Muscle of back (tissue), 3 donors: ENCODE measurements at regions not wholly inside any gene's neighbourhood (a gene's known extent, or its start where the extent isn't known, plus 50 kb on each side); places are given as distances from the start of the nearest gene placed in this dataset.
"Not testable (repeated sequence)": the region's sequence is repeated elsewhere in the genome, so short reads cannot be mapped to it uniquely, and the experiment has no call there.

ENCODE experiments used
- DNase-seq, 3 donors: peaks; one replicate each; pipeline versions ENCODE4 v3.0.0 to v3.0.0-alpha.2; 2013

DNA sequence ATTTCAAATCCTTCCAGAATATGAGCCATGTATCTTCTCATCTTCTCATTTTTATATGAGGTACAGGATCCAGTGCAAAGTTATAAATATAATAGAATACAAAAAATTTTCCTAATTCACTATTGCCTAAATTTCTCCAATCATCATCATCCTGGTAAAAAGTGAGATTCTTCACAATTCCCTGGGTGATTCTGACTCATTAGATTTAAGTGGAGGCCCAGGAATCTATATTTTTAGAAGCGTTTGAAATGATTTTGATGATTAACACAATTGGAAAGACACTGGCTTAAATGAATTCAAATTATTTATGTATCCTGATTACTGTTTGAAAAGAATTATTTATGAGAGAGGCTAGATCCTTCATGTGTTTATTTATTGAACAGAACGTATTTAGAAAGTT lies 380.3 kb upstream of the PDE3A start:
- no peak for DNase-seq

DNA sequence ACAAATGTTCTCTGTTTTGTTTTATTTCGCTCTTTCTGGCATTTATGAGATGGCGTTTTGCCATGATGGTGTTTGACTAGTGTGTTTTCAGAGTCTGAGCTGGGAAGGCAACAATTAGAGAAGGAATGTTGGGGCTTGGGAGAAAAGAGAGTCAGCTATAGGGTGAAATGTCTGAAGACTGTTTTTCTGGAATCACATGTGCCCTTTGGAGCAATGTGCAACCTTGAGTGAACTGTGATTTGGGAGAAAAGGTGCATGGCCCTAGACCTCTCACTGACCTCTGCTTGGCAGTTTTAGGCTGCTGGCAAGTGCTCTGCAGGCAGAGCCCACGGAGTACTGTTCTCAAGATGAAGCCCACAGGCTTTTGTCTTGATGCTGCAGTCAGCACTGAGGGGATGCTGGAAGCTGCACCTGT lies 379.9 kb upstream of the PDE3A start:
- peak in 1 of 3 donors; percentile 46 for DNase-seq

DNA sequence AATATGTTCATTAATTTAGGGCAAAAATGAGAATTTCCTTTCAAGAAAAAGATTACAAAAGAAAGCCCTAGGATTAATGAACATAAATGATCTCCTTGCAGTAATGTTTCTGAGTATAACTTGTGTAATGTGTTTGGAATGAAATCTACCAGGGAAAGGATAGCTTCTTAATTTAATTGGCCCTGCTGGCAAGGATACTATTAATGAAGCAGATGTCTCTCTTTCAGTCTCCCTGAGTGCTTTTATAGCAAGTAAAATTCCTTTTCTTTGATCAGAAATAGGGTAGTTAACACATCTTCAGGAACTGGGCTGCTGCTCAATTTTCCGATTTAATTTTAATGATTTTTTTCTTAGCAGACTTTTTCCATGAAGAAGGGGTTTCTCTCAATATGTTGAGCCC lies 379.4 kb upstream of the PDE3A start:
- no peak for DNase-seq

DNA sequence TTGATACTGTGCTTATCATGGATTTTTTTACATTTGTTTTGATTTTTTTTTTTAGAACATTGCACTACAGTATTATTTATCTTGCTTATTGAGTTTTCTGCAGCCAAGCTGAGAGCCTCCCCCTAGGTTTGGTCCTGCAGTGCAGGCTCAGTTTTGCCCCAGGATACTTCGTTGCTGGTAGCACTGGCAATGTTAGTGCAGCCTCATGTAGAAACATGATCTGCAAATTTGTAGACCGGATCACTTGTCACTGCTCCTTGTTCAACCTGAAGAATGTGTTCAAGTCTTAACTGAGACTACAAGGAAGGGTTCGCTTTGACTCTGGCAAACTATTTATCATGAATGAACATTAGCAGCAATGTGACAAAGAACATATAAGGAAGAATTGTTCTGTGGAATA lies 377.2 kb upstream of the PDE3A start:
- no peak for DNase-seq

DNA sequence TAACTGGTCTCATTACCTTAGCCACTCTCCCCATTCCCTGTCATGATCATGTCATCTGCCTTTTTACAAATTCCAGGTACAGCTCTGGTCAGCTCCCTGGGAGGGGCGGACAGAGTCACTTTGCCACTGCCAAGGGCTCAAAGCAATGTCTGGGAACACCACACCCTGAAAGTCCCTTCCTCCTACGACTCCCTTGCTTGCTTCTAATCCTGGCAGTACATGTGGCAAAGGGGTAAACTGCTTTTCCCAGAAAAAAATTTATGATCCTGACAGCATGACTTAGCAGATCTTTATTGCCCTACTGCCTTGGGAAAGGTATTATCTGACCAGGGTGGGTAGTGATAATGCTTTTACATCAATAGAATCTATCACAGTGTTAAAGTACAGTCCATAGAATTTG lies 376.0 kb upstream of the PDE3A start:
- no peak for DNase-seq

DNA sequence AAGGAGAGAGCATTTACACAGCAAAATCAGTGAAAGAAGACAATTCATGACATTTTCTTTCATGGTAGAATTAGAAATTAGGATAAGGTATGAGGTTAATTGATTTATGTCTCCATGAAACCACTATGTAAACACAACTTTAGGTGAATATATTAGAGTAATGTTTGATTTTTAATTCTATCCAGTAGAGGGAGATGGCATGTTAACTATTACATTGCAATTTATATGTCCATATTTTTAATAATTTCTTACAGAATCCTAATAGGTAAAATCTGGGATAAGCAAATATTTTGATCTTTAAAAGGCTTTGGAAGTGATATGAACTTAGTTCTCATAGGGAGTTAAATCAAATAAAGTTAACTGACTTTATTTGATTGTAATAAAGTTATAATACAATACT lies 373.4 kb upstream of the PDE3A start:
- DNase-seq, result peak in 1 of 3 donors; percentile 30

DNA sequence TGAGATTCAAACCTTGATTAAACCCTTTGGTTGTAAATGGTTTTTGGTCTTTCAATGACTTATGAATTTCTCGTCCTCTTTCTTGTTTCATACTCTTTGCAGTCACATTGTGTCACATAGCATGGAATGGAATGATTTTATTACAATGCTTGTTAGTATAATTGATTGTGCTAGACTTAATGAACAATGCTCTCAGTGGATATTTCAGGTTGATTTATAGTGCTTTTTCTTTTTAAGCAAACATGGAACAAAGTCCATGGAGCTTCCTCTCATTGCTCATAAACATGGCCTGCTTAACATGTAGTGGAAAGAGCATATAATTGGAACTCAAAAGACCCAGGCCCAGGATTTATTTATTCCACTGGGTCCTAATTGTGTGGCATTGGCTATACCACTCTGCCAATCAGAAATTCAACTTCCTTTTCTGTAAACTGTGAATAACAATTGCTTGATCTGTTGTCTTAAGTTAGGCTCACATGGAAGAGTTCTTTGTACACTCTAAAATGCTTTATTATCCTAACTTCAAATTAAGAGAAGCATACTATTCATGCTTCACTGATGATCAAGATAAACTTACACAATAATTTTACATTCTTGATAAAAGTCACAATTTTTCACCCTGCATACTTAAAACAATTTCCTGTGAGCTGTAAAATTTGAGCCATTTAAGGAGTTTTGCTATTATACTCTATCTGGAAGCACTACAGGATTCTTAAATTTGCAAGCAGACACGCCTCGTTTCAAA lies 370.5 kb upstream of the PDE3A start:
- no peak for DNase-seq

DNA sequence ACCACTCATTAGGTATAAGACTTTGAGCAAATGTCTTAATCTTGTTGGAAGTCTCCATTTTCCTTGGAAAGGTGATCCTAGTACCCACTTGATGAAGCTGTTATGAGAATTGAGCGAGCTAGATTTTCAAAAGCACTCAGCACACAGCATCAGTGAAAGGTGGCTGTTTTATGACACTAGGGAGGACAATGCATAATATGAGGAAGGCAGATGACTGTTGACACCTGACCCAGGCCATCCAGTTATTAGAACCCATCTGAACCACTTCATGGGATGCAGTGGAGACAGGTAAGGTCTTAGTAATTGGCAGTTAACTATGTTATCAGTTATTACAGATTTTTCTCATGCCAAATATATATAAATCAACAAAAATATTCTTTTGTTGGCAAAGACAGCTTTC lies 369.9 kb upstream of the PDE3A start:
- no peak for DNase-seq

DNA sequence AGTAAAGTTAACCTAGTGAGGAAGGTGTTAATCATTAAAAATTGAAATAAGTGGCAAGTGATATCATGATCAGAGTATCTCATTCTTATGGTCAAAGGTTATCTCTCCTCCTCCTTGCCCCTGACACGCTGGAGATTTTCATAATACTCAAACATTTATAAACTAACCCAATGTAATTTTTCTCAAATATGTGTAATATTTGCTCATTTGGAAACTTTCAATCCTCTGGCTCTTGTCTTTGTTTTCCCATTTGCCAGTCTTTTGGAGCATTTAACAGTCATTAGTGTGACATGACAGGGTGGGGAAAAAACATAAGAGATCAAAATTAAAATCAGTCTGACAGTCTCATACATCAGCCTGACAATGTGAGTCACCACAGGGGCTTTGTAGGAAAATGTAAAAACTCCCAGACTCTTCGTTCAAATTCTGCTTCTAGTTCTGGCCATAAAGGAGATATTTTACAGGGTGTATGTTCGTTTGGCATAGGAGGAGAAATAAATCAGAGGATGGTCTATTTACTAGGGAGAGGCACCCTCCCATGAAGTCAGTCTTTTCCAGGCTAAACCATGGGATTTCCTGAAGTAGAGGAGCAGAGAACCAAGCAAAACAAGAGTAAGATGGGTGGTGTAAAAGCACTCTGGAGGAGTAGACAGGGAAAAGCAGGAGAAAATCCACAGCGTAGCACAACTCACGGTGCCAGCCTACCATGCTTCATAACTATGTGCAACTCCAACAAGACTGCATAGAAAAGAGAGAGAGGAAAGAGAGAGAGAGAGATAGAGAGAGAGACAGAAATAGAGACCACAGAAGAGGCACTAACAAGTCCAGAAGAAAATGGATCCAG lies 369.2 kb upstream of the PDE3A start:
- no peak for DNase-seq

DNA sequence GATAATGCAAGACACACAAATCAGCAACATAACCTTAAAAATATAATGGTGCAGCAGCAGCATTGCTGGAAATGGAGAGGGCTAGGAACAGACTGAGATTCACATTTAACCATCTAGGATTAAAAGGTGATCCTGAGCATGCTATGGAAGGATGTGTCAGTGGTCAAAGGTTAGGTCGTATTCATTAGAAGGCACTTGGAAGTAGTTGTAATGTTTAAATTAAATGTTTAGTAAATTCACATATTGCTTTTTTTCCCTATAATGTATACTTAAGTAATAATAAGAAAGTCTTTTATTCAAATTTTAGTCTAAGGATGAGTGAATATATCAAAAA lies 368.6 kb upstream of the PDE3A start:
- no peak for DNase-seq

DNA sequence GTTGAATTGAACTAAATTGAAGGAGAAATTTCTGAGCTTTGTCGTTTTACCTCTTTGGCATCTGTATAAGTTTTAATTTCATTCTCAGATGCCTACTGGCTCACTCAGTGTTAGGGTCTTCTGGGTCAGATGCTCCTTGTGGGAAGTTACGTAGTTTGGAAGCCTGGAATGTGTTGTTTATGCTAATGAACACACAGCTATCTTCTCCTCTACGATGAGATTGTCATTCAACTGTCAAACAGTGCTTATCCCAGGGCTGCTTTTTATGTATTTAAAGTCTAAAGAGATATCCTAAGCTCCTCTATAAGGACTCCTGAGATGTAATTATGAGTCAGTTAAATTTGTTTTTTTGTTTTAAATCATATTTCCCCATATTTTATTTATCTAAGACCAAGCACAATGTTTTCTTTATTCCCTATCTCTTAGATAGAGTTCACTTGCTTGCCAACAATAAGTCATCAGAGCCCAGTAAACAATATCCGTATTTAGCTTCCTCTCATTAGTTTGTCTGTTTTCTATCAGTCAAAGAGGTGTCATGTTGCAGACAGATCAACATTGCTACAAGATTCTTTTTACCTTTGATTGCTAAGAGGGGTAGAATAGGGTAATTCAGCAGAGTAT lies 368.0 kb upstream of the PDE3A start:
- no peak for DNase-seq

DNA sequence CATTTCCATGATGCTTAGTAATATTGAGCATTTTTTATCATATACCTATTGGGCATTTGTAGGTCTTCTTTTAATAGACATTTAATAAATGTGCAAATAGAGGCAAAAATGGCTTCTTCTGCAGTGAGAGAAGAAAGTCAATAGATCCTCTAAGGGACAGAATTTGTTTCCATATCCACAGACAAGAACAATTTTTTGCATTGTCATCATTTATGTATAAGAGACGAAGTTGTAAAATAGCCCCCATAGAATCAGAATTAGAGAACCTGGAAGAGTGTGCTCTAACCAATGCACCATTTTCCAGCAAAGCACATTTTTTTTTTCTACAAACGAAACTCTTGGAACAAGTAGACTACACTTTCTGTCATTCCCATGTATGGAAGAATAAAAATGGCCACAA lies 365.1 kb upstream of the PDE3A start:
- DNase-seq, result no peak

DNA sequence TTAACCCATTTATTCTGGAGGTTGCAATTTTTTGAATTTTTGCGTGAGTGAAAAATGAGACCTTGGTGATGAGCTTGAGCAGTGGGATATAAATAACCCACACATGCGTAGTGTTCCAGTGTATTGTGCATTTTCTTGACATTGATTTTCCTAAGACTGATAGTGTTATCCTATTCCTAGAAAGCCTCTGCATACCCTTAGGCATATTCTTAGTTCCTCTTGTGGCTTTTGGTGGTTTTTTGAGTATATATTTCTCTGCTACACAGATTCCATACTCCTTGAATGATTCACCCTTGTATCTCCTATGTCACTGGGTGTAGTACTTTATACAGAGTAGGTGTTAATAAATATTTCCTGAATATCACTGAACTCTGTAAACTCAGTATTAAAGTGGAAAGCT lies 363.4 kb upstream of the PDE3A start:
- peak in 1 of 3 donors; percentile 36 for DNase-seq

DNA sequence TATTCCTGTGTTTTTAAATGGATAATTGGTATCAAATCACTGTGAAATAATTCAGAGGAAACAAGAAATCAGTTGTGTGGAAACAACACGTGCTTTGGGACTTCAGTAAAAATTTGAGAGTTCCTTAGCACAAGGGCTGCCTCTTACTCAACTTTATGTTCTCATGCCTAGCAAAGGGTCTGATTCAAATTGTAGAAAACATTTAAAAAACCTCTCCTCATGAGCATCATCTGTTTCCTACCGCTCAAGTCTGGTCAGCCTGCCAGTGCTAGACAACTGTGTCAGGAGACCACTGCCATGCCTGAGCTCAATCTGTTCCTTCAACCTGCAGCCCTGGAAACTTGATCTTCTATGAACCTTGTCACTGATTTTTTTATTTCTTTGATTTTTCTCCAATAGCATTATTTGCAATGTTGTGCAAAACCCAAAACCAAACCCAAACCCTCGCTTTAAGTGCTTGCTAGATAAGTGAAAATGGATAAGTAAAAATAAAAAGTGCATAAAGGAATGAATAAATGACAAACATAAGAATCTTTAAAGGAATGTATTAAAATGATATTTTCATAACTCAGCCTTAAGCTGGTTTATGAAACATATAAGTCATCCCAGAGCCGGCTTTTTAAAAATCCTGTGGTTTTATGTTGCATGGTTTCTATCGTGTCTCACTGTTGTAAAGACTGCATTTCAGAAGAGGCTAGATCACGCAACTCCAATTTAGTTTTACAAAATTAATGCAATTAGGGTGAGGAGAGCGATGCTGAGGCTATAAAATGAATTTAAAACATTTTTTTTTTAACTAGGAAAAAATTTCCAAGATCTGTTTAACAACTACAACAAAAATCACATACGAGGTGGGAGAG lies 361.2 kb upstream of the PDE3A start:
- DNase-seq, result peak in 1 of 3 donors; percentile 38

DNA sequence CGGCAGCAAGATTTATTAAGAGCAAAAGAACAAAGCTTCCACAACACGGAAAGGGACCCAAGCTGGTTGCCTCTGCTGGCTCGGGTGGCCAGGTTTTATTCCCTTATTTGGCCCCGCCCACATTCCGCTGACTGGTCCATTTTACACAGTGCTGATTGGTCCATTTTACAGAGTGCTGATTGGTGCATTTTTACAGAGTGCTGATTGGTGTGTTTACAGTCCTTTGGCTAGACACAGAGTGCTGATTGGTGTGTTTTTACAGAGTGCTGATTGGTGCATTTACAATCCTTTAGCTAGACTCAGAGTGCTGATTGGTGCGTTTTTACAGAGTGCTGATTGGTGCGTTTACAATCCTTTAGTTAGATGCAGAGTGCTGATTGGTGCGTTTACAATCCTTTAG lies 358.4 kb upstream of the PDE3A start:
- not testable (repeated sequence) for DNase-seq

DNA sequence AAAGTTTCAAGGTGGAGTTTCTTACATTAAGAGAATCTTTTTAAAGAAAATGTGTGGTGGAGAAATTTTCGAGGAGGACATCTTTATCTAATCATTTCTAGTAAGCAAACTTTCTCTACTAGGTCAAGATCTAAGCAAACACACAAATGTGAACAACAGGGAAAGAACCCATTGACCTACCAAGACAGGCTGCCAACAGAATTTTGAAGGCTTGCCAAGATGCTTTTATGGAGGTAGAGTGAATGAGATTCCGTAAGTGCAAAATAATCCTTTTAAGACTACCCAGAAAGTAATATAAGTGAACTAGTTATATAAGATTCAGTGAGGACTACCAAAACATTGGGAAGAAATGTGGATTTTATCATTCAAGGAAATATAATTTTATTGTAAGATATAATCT lies 357.1 kb upstream of the PDE3A start:
- DNase-seq, result no peak

DNA sequence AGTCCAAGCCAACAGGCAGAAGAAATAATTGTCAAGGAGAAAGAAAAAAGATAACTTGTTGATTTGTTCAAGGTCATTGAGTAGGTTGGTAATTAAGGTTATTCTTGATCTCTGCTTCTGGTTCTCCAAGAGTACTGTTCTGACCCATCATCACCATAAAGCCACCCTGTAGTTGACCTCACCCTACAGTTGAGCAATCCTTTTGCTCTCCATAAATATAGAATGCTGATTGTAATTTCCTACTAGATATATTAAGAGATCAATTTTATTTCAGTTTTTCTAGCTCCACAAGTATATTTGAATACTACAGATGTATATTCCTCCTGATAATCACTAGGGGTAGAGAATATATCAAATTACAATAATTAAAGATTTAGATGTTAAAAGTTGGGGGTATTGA lies 350.5 kb upstream of the PDE3A start:
- no peak for DNase-seq

DNA sequence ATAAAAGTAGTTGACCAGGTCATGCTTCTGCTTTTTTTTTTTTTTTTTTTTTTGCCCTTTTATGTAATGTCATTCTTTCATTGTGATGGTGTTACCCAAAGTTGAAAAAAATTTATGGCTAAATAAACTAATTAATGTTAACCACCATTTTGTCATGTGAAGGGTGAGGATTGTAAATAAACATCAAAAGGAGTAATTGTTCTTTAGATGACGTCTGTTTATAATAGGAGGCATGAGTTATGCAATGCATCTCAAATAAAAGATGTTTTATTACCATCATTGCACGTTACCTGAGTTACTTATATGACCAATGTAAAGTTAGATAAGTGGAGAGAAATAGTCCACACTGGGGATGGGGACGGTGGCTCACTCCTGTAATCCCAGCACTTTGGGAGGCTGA lies 349.9 kb upstream of the PDE3A start:
- no peak for DNase-seq

DNA sequence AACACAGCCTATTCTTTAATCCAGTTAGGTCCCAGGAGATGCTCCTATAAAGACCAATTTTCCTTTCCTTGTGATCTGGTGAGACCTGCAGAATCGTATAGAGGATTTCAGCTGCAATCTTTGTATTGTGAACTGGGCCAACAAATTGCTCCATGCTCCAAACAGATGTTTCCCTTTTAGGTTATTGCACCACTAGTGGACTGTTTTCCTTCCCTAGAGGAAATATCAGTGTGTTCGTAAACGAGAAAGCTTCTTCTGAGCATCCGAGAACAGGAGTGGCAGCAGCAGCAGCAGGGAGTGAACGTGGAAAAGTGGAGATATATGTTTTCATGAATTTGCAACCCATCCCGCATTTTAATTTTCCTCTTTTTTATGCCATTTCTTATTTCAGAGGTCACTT lies 344.1 kb upstream of the PDE3A start:
- peak; percentile 41 to 84 (median 64) for DNase-seq

DNA sequence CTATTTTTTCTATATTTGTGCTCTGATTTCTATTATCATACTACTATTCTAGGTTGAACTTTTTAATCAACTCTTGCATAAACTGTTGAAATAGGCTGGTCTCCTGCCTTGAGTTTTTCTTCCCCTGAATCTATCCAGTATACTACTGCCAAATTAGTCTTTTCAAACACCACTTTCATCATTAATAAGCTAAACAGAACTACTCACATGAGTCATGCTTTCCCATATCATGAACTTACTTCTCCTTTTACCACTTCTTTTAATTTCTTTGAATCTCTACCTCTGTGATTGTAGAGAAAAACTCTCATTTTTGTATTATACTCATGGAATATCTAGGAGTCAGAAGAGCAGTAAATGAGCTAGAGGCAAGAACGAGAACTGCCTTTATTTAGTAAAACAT lies 340.3 kb upstream of the PDE3A start:
- DNase-seq, result no peak

DNA sequence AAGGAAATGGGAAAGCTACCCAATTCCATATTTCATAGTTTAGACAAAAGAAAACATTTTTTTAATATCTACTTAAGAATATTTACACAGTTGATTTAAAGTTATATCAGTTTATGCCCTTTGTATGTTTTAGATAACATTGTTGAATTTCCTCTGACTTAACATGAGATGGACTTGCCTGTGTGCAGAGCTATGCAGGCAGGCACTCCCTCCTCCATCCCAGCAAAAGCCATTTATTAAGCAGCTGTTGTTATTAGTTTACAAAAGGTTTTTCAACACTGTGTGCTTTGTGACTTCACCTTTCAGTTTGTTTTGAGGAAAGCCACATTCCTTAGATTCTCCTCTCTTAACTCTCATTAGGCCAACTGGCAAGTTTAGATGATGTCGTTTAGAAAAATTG lies 337.5 kb upstream of the PDE3A start:
- no peak for DNase-seq

DNA sequence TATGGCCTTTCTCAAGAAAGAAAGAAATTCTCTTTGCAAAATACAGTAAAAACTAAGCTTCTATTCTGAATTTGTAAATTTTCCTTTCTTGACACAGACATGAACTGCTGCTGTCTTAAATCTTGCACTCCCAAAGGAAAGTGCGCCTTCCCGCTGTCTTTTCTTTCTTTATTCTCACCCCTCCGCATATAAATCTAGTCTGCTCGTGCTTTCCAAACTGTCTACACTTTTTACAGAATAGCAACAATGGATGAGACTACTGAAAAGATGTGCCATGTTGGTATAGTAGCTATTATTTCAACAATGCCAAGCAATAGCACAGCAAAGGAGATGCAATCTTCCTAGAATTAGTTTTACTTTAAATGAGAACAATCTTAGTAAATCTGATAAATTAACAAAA lies 328.8 kb upstream of the PDE3A start:
- DNase-seq, result no peak
